IMR-90 (cell line): ENCODE measurements at regions not wholly inside any gene's neighbourhood (a gene's known extent, or its start where the extent isn't known, plus 50 kb on each side); places are given as distances from the start of the nearest gene placed in this dataset.

Experiments
- ATAC-seq: fragments of 200-7000 bp; cut with Tn5 transposase; 2 replicates; pipeline ENCODE4 v1.9.1; 2020; ENCODE audit warnings: low read depth, mild to moderate bottlenecking, moderate library complexity
- BruUV-seq: library from RNA; stranded (reverse); fragments of 400-500 nt; replicated peaks from 2 replicates; lab custom pipeline; 2021; lab: Mats Ljungman, UMichigan
- CTCF ChIA-PET: fragments of 300-600 bp; formaldehyde crosslinking; extraction: SDS; loops from one replicate; lab custom pipeline; 2021; ENCODE audit warnings: antibody characterized with exemption; lab: Yijun Ruan, JAX
- POLR2A ChIA-PET: fragments of 300-600 bp; sonication (Branson Sonifier 250); formaldehyde crosslinking; loops from one replicate; lab custom pipeline; 2022; ENCODE audit warnings: antibody characterized with exemption; ENCODE audit not compliant: unreplicated experiment; lab: Charles Lee
- DNase-seq: peaks from one replicate; pipeline ENCODE4 v3.0.0; 2013
- H2AFZ ChIP-seq: replicated peaks from 2 replicates; pipeline ENCODE3; 2013; ENCODE audit warnings: low read length, mild to moderate bottlenecking; ENCODE audit not compliant: poor library complexity
- H2AK5ac ChIP-seq: 2 replicates; pipeline ENCODE4 v1.6.1; 2013; ENCODE audit warnings: low read depth, low read length, inconsistent platforms
- H2AK9ac ChIP-seq: replicated peaks from 2 replicates; pipeline ENCODE3; 2013; ENCODE audit warnings: mild to moderate bottlenecking, low read depth, low read length, moderate library complexity; ENCODE audit not compliant: poor library complexity
- H2BK120ac ChIP-seq: 2 replicates; pipeline ENCODE4 v1.6.1; 2013; ENCODE audit warnings: low read depth, low read length, inconsistent platforms
- H2BK15ac ChIP-seq: 3 replicates; pipeline ENCODE4 v1.6.1; 2013; ENCODE audit warnings: low read depth, low read length, inconsistent platforms
- H2BK20ac ChIP-seq: 2 replicates; pipeline ENCODE4 v1.6.1; 2013; ENCODE audit warnings: low read depth, mild to moderate bottlenecking, inconsistent platforms, low read length, moderate library complexity
- H2BK5ac ChIP-seq: 2 replicates; pipeline ENCODE4 v1.6.1; 2013; ENCODE audit warnings: mild to moderate bottlenecking, low read depth, low read length, inconsistent platforms; ENCODE audit not compliant: poor library complexity, severe bottlenecking
- H3K14ac ChIP-seq: replicated peaks from 2 replicates; pipeline ENCODE4 v1.6.1; 2013; ENCODE audit warnings: low read depth, low read length, inconsistent platforms
- H3K18ac ChIP-seq: 2 replicates; pipeline ENCODE4 v1.6.1; 2013; ENCODE audit warnings: low read depth, low read length, control low read depth
- H3K23ac ChIP-seq: 2 replicates; pipeline ENCODE4 v1.6.1; 2013; ENCODE audit warnings: low read depth, low read length, inconsistent platforms
- H3K27ac ChIP-seq: 2 replicates; pipeline ENCODE4 v1.5.1; 2013; ENCODE audit warnings: mild to moderate bottlenecking, control low read depth, low read length; ENCODE audit not compliant: insufficient read depth
- H3K27me3 ChIP-seq: 2 replicates; pipeline ENCODE4 v1.6.1; 2013; ENCODE audit warnings: low read length; ENCODE audit not compliant: control insufficient read depth, insufficient read depth
- H3K36me3 ChIP-seq: 2 replicates; pipeline ENCODE4 v1.6.1; 2013; ENCODE audit warnings: low read length, mixed read lengths; ENCODE audit not compliant: control insufficient read depth, insufficient read depth
- H3K4ac ChIP-seq: 2 replicates; pipeline ENCODE4 v1.6.1; 2013; ENCODE audit warnings: low read depth, low read length, inconsistent platforms
- H3K4me1 ChIP-seq: 2 replicates; pipeline ENCODE4 v1.6.1; 2013; ENCODE audit warnings: low read length, mixed read lengths; ENCODE audit not compliant: control insufficient read depth, insufficient read depth
- H3K4me2 ChIP-seq: 2 replicates; pipeline ENCODE4 v1.6.1; 2013; ENCODE audit warnings: low read depth, mild to moderate bottlenecking, control low read depth, low read length, moderate library complexity
- H3K4me3 ChIP-seq: 2 replicates; pipeline ENCODE4 v1.5.1; 2013; ENCODE audit warnings: low read depth, mild to moderate bottlenecking, control low read depth, low read length, moderate library complexity; ENCODE audit not compliant: insufficient read depth
- H3K56ac ChIP-seq: 2 replicates; pipeline ENCODE4 v1.6.1; 2013; ENCODE audit warnings: low read length, inconsistent platforms; ENCODE audit not compliant: insufficient read depth; ENCODE audit errors: extremely low read depth
- H3K79me1 ChIP-seq, 2 experiments: 2 replicates each; pipeline ENCODE4 v1.6.1; 2013; ENCODE audit warnings: low read length in 2 of 2, inconsistent platforms in 1 of 2, low read depth in 1 of 2
- H3K9ac ChIP-seq: 2 replicates; pipeline ENCODE4 v1.6.1; 2013; ENCODE audit warnings: low read depth, low read length, control low read depth
- H3K9me1 ChIP-seq: 2 replicates; pipeline ENCODE4 v1.6.1; 2013; ENCODE audit warnings: low read length, inconsistent platforms; ENCODE audit not compliant: insufficient read depth
- H3K9me3 ChIP-seq: 2 replicates; pipeline ENCODE4 v1.6.1; 2013; ENCODE audit warnings: low read length; ENCODE audit not compliant: control insufficient read depth, insufficient read depth
- H4K20me1 ChIP-seq: 2 replicates; pipeline ENCODE4 v1.6.1; 2013; ENCODE audit warnings: low read length, inconsistent platforms; ENCODE audit not compliant: insufficient read depth
- H4K5ac ChIP-seq: 2 replicates; pipeline ENCODE4 v1.6.1; 2013; ENCODE audit warnings: mild to moderate bottlenecking, low read depth, low read length, control low read depth
- H4K8ac ChIP-seq, 2 experiments: 2 replicates each; pipeline ENCODE4 v1.6.1; 2013; ENCODE audit warnings: low read depth in 2 of 2, low read length in 2 of 2, control low read depth in 1 of 2, inconsistent platforms in 1 of 2
- H4K91ac ChIP-seq: 2 replicates; pipeline ENCODE4 v1.6.1; 2013; ENCODE audit warnings: low read depth, low read length, inconsistent platforms; ENCODE audit not compliant: insufficient read depth
- BHLHE40 ChIP-seq: fragments of 150-350 bp; IDR thresholded peaks from 2 replicates; pipeline ENCODE4 v1.6.1; 2016; ENCODE audit warnings: mild to moderate bottlenecking, low read depth, low read length
- ELK1 ChIP-seq: fragments of 150-350 bp; IDR thresholded peaks from 2 replicates; pipeline ENCODE4 v1.6.1; 2016; ENCODE audit warnings: low read depth, mild to moderate bottlenecking, low read length, moderate library complexity, borderline replicate concordance
- MXI1 ChIP-seq: IDR thresholded peaks from 2 replicates; pipeline ENCODE4 v1.6.1; 2012; ENCODE audit warnings: low read depth, mild to moderate bottlenecking, low read length, moderate library complexity, borderline replicate concordance
- POLR2A ChIP-seq: IDR thresholded peaks from 2 replicates; pipeline ENCODE4 v1.6.1; 2012; ENCODE audit warnings: mild to moderate bottlenecking, low read depth, low read length
- dilution Hi-C: fragments of 300-500 bp; cut with HindIII; formaldehyde crosslinking; loops from one replicate; pipeline ENCODE4 v1.14.3; 2018; ENCODE audit warnings: low sequenced_read_pairs; ENCODE audit not compliant: unreplicated experiment
- in situ Hi-C: fragments of 300-500 bp; cut with MboI; formaldehyde crosslinking; loops from 3 replicates; pipeline ENCODE4 v1.14.3; 2019; ENCODE audit warnings: low sequenced_read_pairs, inconsistent platforms, mixed read lengths
- intact Hi-C: fragments of 100-400 bp; cut with micrococcal nuclease; formaldehyde crosslinking; loops from 2 replicates; pipeline ENCODE4 v1.10.0; 2022

GRCh38 chr6:92044312-92044711, 1375.0 kb downstream of the EPHA7 start:
- Histone ChIP-seq H2BK15ac (no peak overlapping the region), H3K4me3 (no peak overlapping the region), H3K36me3 (no peaks in the 10 kb centered on the region), H2AK5ac (no peak overlapping the region), H3K9me3 (no peaks in the 10 kb centered on the region), H3K4me1 (no peaks in the 10 kb centered on the region), H2BK5ac (no peak overlapping the region), H3K4me2 (no peak overlapping the region), H4K5ac (no peak overlapping the region), H3K79me1 (no peaks in the 10 kb centered on the region), H3K4ac (no peak overlapping the region), H3K27me3 (no peaks in the 10 kb centered on the region), H3K9me1 (no peaks in the 10 kb centered on the region), H3K9ac (no peak overlapping the region), H4K91ac (no peak overlapping the region), H4K8ac (no peak overlapping the region), H2AK9ac (no peak overlapping the region), H3K14ac (no peak overlapping the region), H4K20me1 (no peaks in the 10 kb centered on the region), H3K18ac (no peak overlapping the region), H2BK20ac (no peak overlapping the region), H3K56ac (no peak overlapping the region), H3K23ac (no peak overlapping the region), H2AFZ (no peak overlapping the region), H2BK120ac (no peak overlapping the region), H3K27ac (no peak overlapping the region)
- ATAC-seq: no peak
- DNase-seq: no peak
- BruUV-seq: no TSS peak
- in situ Hi-C loops (no loop called here), dilution Hi-C loops (no loop called here), intact Hi-C loops (no loop called here)
- TF ChIP-seq MXI1: no peak
- no peak for TF ChIP-seq ELK1
- no peak for TF ChIP-seq BHLHE40
- no peak for TF ChIP-seq POLR2A
- ChIA-PET CTCF (no interaction called here), POLR2A (no interaction called here)
